ENCODE measurements at regions not wholly inside any gene's neighbourhood (a gene's known extent, or its start where the extent isn't known, plus 50 kb on each side); places are given as distances from the start of the nearest gene placed in this dataset.

DNA sequence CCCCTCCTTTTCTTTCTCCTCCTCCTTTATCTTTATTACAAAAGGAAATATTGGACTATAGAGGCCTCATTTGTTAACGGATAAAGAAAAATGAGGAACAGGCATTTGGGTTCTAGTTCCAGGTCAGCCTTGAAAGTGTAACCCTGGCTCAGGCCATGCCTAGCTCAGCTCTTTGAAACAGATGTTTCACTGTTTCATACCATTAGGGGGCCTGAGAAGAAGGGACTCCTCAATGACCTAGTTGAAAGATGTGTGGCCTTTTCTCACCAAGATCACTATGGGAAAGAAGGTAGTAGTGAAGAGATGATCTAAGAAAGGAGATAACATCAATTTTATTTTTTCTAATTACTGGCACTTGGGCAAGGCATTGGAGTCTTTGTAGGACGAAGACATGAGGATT, 952.7 kb downstream of the SLC4A3 start:
- TF ChIP-seq, protein P1, sequence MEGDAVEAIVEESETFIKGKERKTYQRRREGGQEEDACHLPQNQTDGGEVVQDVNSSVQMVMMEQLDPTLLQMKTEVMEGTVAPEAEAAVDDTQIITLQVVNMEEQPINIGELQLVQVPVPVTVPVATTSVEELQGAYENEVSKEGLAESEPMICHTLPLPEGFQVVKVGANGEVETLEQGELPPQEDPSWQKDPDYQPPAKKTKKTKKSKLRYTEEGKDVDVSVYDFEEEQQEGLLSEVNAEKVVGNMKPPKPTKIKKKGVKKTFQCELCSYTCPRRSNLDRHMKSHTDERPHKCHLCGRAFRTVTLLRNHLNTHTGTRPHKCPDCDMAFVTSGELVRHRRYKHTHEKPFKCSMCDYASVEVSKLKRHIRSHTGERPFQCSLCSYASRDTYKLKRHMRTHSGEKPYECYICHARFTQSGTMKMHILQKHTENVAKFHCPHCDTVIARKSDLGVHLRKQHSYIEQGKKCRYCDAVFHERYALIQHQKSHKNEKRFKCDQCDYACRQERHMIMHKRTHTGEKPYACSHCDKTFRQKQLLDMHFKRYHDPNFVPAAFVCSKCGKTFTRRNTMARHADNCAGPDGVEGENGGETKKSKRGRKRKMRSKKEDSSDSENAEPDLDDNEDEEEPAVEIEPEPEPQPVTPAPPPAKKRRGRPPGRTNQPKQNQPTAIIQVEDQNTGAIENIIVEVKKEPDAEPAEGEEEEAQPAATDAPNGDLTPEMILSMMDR (IDR thresholded peaks at IDR 0.05) = no peak
- TF ChIP-seq POLR2A (IDR thresholded peaks at IDR 0.05) (no peak), POLR2AphosphoS5 (IDR thresholded peaks at IDR 0.05; ENCODE audit: insufficient read depth in 1 of 2, low read depth in 1 of 2) (no peak)
